Neural crest cell (in vitro differentiated cells): ENCODE measurements at regions not wholly inside any gene's neighbourhood (a gene's known extent, or its start where the extent isn't known, plus 50 kb on each side); places are given as distances from the start of the nearest gene placed in this dataset.

Source experiments
- DNase-seq: peaks from one replicate; pipeline ENCODE4 v3.0.0; 2021; ENCODE audit warnings: low read depth, mixed read lengths, low spot score
- H3K27ac Mint-ChIP-seq: one replicate; pipeline ENCODE4 v1.8.0; 2021; ENCODE audit warnings: mild to moderate bottlenecking, mixed read lengths; ENCODE audit not compliant: unreplicated experiment
- H3K27me3 Mint-ChIP-seq: 2 replicates; pipeline ENCODE4 v1.8.0; 2021; ENCODE audit warnings: low read depth, mild to moderate bottlenecking, mixed read lengths
- H3K36me3 Mint-ChIP-seq: 2 replicates; pipeline ENCODE4 v1.8.0; 2021; ENCODE audit warnings: low read depth, mild to moderate bottlenecking, mixed read lengths
- H3K4me1 Mint-ChIP-seq: 2 replicates; pipeline ENCODE4 v1.8.0; 2021; ENCODE audit warnings: mixed read lengths
- H3K4me3 Mint-ChIP-seq: one replicate; pipeline ENCODE4 v1.8.0; 2021; ENCODE audit warnings: mild to moderate bottlenecking, mixed read lengths
- H3K9me3 Mint-ChIP-seq: 2 replicates; pipeline ENCODE4 v1.8.0; 2021; ENCODE audit warnings: mixed read lengths
- TF ChIP-seq, protein P1 (sequence below): fragments of 200-600 bp; sonication (generic); conservative IDR thresholded peaks from 2 replicates; pipeline ENCODE4 v1.5.0; 2021; ENCODE audit warnings: antibody characterized with exemption, mild to moderate bottlenecking

DNA sequence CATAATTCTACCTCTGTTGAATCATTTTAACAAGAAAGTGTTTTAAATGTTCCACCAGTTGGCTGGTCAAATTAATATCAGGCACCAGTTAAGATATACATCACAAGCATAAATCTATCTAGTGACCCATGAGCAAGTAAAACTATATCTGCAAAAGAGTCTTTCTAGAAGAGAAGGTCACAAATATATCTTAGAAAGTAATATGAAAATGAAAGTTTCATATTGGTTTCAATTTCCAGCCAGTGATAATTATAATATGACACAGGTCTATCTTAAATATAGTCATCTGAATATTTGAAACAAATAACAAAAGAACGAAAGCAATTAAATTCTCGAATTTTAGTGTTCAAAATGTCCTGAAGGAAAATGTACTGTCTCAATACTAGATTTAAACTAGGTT, 282.5 kb upstream of the KYNU start:
- no peaks in the 10 kb centered on the region for H3K4me1 Mint-ChIP-seq
- H3K27me3 Mint-ChIP-seq: no peaks in the 10 kb centered on the region
- H3K4me3 Mint-ChIP-seq: no peak overlapping the region
- H3K27ac Mint-ChIP-seq: no peak overlapping the region
- no peak for DNase-seq
- peaks cover 5% of the 10 kb centered on the region for H3K9me3 Mint-ChIP-seq
- TF ChIP-seq, protein P1, sequence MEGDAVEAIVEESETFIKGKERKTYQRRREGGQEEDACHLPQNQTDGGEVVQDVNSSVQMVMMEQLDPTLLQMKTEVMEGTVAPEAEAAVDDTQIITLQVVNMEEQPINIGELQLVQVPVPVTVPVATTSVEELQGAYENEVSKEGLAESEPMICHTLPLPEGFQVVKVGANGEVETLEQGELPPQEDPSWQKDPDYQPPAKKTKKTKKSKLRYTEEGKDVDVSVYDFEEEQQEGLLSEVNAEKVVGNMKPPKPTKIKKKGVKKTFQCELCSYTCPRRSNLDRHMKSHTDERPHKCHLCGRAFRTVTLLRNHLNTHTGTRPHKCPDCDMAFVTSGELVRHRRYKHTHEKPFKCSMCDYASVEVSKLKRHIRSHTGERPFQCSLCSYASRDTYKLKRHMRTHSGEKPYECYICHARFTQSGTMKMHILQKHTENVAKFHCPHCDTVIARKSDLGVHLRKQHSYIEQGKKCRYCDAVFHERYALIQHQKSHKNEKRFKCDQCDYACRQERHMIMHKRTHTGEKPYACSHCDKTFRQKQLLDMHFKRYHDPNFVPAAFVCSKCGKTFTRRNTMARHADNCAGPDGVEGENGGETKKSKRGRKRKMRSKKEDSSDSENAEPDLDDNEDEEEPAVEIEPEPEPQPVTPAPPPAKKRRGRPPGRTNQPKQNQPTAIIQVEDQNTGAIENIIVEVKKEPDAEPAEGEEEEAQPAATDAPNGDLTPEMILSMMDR: no peak
- no peaks in the 10 kb centered on the region for H3K36me3 Mint-ChIP-seq

DNA sequence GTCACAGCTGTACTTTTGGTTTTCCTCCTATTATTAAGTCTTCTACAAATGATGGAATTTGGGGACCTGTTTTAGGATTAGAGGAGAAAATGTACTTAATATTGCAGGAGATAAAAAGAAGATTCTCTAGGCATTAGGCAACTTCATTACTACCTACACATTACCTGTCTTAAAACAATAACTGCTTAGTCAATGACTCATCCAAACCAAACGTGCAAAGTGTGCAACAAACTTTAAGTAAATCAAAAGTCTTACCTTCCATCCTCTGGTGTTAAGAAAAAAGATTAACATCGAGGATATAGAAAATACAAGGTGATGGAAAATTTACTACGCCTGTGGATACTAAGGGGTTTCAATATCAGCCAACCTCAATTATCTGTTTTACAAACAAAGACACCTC, 285.3 kb upstream of the KYNU start:
- Mint-ChIP-seq H3K27ac (no peak overlapping the region), H3K4me1 (peaks cover under 1% of the 10 kb centered on the region), H3K27me3 (no peaks in the 10 kb centered on the region), H3K36me3 (no peaks in the 10 kb centered on the region), H3K9me3 (peaks cover 3% of the 10 kb centered on the region), H3K4me3 (no peak overlapping the region)
- no peak for DNase-seq
- TF ChIP-seq, protein P1: no peak

DNA sequence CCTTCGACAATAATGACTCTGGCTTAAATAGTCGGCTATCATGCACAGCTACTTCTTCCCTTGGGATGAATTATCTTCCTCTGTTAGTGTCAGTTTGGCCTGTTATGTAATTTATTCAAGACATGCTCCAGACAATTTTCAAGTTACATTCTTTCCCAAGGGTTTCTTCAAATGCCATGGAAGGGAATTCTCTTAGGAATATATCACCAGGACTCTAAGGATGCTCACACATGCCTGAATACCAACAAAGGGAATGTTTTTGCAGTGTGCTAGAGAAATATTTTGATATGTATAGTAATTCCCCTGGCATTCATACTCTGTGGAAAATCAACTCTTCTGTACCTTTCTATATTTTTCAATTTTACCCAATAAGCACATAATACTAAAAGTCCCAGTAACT, 286.0 kb upstream of the KYNU start:
- no peak for DNase-seq
- H3K4me1 Mint-ChIP-seq: peaks cover 8% of the 10 kb centered on the region
- no peaks in the 10 kb centered on the region for H3K36me3 Mint-ChIP-seq
- no peaks in the 10 kb centered on the region for H3K27me3 Mint-ChIP-seq
- no peak overlapping the region for H3K27ac Mint-ChIP-seq
- H3K4me3 Mint-ChIP-seq: no peak overlapping the region
- no peaks in the 10 kb centered on the region for H3K9me3 Mint-ChIP-seq
- TF ChIP-seq, protein P1: no peak

DNA sequence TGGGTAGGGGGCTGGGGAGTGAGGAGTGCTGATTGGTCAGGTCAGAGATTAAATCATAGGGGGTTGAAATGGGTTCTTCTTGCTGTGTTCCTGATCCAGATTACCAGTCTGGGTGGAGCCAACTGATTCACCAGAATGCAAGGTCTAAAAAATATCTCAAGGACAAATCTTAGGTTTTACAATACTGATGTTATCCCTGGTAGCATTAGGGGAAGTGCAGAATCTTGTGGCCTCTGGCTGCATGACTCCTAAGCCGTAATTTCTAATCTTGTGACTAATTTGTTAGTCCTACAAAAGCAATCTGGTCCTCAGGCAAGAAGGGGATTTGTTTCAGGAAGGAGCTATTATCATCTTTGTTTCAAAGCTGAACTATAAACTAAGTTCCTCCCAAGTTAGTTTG, 289.2 kb upstream of the KYNU start:
- Mint-ChIP-seq H3K4me1 (peaks cover 9% of the 10 kb centered on the region), H3K9me3 (no peaks in the 10 kb centered on the region), H3K36me3 (no peaks in the 10 kb centered on the region), H3K4me3 (no peak overlapping the region), H3K27me3 (no peaks in the 10 kb centered on the region), H3K27ac (no peak overlapping the region)
- DNase-seq: no peak
- TF ChIP-seq, protein P1: no peak

DNA sequence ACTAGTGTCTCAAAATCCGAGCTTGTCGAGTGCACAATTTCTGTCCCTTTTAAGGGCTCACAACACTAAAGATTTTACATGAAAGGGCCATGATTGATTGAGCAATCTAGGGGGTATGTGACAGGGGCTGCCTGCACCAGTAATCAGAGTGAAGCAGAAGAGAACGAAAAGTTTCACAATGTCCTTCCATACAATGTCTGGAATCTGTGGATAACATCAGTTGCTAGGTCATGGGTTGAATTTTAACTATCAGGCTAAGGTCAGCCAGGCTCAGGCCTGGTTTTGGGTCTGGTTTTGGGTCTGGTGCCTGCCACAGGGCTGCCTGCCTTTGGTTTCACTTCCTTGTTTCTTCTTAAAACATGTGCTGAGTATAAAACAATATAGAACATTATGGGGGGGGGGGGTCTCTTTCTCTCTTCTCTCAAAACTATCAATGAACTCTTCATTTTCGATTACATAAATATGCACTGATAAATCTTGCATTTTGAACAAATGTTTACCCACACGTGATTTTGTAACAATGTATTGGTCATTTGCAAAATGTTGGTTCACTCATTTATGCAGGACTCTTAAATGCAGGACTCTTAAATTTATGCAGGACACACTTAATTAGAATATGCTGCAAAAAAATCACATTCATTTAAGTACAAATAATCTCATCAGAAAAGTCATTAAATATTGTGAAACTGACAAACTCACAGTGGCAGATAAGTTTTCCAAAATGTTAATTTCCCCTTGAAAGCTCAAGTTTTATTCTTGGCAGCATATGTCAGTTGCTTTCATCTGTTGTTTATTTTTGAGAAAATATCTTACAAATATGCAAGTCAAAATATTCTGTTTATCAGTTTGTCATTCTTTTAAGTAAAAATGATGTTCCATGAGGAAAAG, 290.5 kb upstream of the KYNU start:
- Mint-ChIP-seq H3K9me3 (no peaks in the 10 kb centered on the region), H3K4me3 (no peak overlapping the region), H3K36me3 (no peaks in the 10 kb centered on the region), H3K27ac (no peak overlapping the region), H3K27me3 (no peaks in the 10 kb centered on the region), H3K4me1 (peaks cover 9% of the 10 kb centered on the region)
- TF ChIP-seq, protein P1: no peak
- DNase-seq: no peak
